ENCODE measurements at regions not wholly inside any gene's neighbourhood (a gene's known extent, or its start where the extent isn't known, plus 50 kb on each side); places are given as distances from the start of the nearest gene placed in this dataset.
A peak's percentile ranks its signal among the peaks of the same experiment; 100 is the strongest.

GRCh38 chr15:39404767-39405181, 176.1 kb upstream of the THBS1 start (continued):
- no peak for TF ChIP-seq POLR2AphosphoS2 (conservative IDR thresholded peaks at IDR 0.05; ENCODE audit: low read length)
- no peak for TF ChIP-seq POLR2A (IDR thresholded peaks at IDR 0.05; ENCODE audit: low read length)
- no peak for TF ChIP-seq TP53 (CRISPR knock-in tag; IDR thresholded peaks at IDR 0.05)
- TF ChIP-seq GATA3 (IDR thresholded peaks at IDR 0.05; ENCODE audit: borderline replicate concordance) = peak; percentile 62; the same call in 1 of the 2 replicates
- TF ChIP-seq PBX3 (IDR thresholded peaks at IDR 0.05) = no peak
- TF ChIP-seq EP300 (IDR thresholded peaks at IDR 0.05) = peak; percentile 13 to 54; a peak in 3 of 5 replicates
- TF ChIP-seq RARB (CRISPR knock-in tag; IDR thresholded peaks at IDR 0.05) = no peak
- no peak for TF ChIP-seq JUNB (IDR thresholded peaks at IDR 0.05)
- TF ChIP-seq ESRRA (IDR thresholded peaks at IDR 0.05; ENCODE audit: borderline replicate concordance, low read length) = no peak

GRCh38 chr15:39406485-39406884, 174.4 kb upstream of the THBS1 start:
- CTCF ChIA-PET = no interaction called here
- Histone ChIP-seq H3K4me3 (no peak overlapping the region), H3K27ac (no peak overlapping the region), H3K4me2 (no peak overlapping the region), H3K4me1 (peaks cover 25% of the 10 kb centered on the region), H3K9me3 (no peaks in the 10 kb centered on the region)
- DNase-seq (ENCODE audit: low read depth in 1 of 2, low spot score in 1 of 2) (no peak), FAIRE-seq (no peak), ATAC-seq (no peak)
- WGBS (ENCODE audit: missing lambda C conversion rate) = 85% methylated on average over 6 of the region's 6 CpGs
- POLR2A ChIA-PET = no interaction called here
- TF ChIP-seq HMGXB4 (CRISPR knock-in tag; IDR thresholded peaks at IDR 0.05; ENCODE audit: borderline replicate concordance) (no peak), EP300 (IDR thresholded peaks at IDR 0.05) (no peak), ELK1 (IDR thresholded peaks at IDR 0.05; ENCODE audit: low read depth, low read length) (no peak), PBX3 (IDR thresholded peaks at IDR 0.05) (no peak), KDM5A (IDR thresholded peaks at IDR 0.05) (no peak), ESRRA (IDR thresholded peaks at IDR 0.05; ENCODE audit: borderline replicate concordance, low read length) (no peak), JUNB (IDR thresholded peaks at IDR 0.05) (no peak), EHF (CRISPR knock-in tag; IDR thresholded peaks at IDR 0.05) (no peak), HEYL (CRISPR knock-in tag; IDR thresholded peaks at IDR 0.05) (no peak)

GRCh38 chr15:39407116-39407515, 173.8 kb upstream of the THBS1 start:
- H3K9me3 ChIP-seq = no peaks in the 10 kb centered on the region
- no peak for FAIRE-seq
- WGBS (ENCODE audit: missing lambda C conversion rate) = 85% methylated on average over 2 of the region's 2 CpGs
- no peak overlapping the region for H3K4me3 ChIP-seq
- DNase-seq (ENCODE audit: low read depth in 1 of 2, low spot score in 1 of 2) = no peak
- H3K4me1 ChIP-seq = peaks cover 25% of the 10 kb centered on the region
- CTCF ChIA-PET = no interaction called here
- POLR2A ChIA-PET = no interaction called here
- H3K4me2 ChIP-seq = no peak overlapping the region
- no peak for TF ChIP-seq FOSB (CRISPR knock-in tag; IDR thresholded peaks at IDR 0.05)
- TF ChIP-seq HDAC2 (IDR thresholded peaks at IDR 0.05) = no peak
- TF ChIP-seq ZFP36 (IDR thresholded peaks at IDR 0.05; ENCODE audit: borderline replicate concordance, partially characterized antibody) = no peak
- TF ChIP-seq ESRRA (IDR thresholded peaks at IDR 0.05; ENCODE audit: borderline replicate concordance, low read length) = no peak
- TF ChIP-seq BCL3 (IDR thresholded peaks at IDR 0.05) = no peak
- no peak for TF ChIP-seq POLR2A (IDR thresholded peaks at IDR 0.05; ENCODE audit: low read length)
- TF ChIP-seq JUN (IDR thresholded peaks at IDR 0.05) = no peak
- TF ChIP-seq GATA3 (IDR thresholded peaks at IDR 0.05; ENCODE audit: borderline replicate concordance) = no peak
- TF ChIP-seq HOXB13 (CRISPR knock-in tag; IDR thresholded peaks at IDR 0.05; ENCODE audit: low read depth) = no peak
- TF ChIP-seq USF2 (IDR thresholded peaks at IDR 0.05) = no peak
- no peak for TF ChIP-seq HEYL (CRISPR knock-in tag; IDR thresholded peaks at IDR 0.05)
- TF ChIP-seq EHF (CRISPR knock-in tag; IDR thresholded peaks at IDR 0.05) = no peak
- no peak for TF ChIP-seq MAZ (IDR thresholded peaks at IDR 0.05; ENCODE audit: borderline replicate concordance, low read depth, low read length)
- H3K27ac ChIP-seq = no peak overlapping the region
- no peak for ATAC-seq

Data from A549 (cell line).